ENCODE measurements at regions not wholly inside any gene's neighbourhood (a gene's known extent, or its start where the extent isn't known, plus 50 kb on each side); places are given as distances from the start of the nearest gene placed in this dataset.
A peak's percentile ranks its signal among the peaks of the same experiment; 100 is the strongest.

DNA sequence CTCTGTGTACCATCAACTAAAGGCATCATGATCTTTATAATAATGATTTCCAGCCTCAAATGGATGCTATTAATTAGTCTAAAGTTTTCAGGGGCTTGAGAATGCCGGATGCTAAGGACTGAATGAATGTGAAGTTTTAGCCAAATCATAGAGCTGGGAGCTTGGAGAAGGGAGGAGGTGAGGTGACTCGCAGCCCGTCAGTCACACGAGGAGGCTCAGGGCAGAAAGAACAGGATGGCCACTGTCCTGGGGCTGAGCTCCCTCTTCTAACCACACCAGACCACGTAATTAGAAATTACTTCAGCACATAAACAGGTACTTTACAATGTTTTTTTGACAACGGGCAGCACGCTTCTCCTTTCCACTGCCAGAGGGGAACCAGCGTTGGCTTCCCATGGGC lies 222.6 kb downstream of the NPR3 start:
- DNase-seq (ENCODE audit: low spot score) = no peak
- in situ Hi-C loops (cut with MboI; ENCODE audit: low sequenced_read_pairs, unreplicated experiment) = no loop called here
- TF ChIP-seq, protein P1, sequence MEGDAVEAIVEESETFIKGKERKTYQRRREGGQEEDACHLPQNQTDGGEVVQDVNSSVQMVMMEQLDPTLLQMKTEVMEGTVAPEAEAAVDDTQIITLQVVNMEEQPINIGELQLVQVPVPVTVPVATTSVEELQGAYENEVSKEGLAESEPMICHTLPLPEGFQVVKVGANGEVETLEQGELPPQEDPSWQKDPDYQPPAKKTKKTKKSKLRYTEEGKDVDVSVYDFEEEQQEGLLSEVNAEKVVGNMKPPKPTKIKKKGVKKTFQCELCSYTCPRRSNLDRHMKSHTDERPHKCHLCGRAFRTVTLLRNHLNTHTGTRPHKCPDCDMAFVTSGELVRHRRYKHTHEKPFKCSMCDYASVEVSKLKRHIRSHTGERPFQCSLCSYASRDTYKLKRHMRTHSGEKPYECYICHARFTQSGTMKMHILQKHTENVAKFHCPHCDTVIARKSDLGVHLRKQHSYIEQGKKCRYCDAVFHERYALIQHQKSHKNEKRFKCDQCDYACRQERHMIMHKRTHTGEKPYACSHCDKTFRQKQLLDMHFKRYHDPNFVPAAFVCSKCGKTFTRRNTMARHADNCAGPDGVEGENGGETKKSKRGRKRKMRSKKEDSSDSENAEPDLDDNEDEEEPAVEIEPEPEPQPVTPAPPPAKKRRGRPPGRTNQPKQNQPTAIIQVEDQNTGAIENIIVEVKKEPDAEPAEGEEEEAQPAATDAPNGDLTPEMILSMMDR (IDR thresholded peaks at IDR 0.05; ENCODE audit: borderline replicate concordance, control extremely low read depth, extremely low read depth, insufficient read depth, missing control alignments) = no peak

DNA sequence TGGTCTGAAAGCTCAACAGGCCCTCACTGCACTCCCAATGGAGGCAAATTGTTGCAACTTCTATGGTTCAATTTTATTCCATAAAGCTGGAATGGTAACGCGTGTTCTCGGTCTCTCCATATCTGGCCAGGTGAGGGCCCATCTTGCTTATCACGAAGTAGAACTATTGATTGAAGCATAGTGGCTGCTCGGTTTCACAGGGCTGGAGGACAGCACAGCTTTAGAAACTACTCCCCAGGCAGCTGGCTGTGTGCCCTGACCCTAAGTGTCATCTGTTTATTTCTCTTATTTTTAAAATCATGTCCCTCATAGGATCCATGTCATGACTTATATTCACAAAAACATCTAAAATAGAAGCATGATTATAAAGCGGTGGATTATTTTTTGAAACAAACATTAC lies 223.4 kb downstream of the NPR3 start:
- in situ Hi-C loops (cut with MboI; ENCODE audit: low sequenced_read_pairs, unreplicated experiment) = no loop called here
- TF ChIP-seq, protein P1 (IDR thresholded peaks at IDR 0.05; ENCODE audit: borderline replicate concordance, control extremely low read depth, extremely low read depth, insufficient read depth, missing control alignments) = no peak
- DNase-seq (ENCODE audit: low spot score) = no peak

DNA sequence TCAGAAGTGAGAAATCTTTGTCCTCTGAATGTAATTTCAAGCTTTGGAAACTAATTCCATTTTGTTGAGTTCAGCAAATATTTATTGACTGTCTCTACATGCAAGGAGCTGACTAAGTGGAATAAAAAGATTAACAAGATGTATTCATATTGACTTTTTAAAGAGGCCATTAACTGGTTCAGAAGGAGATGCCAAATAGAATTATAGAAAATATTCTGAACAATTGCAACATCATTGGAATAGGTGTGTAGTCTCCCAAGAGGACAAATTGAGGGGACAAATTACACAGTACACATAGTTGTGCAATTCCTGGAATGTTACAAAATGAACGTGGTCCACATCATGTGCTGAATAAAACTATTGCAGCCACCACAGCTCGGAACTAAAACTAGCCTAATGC lies 224.2 kb downstream of the NPR3 start:
- in situ Hi-C loops (cut with MboI; ENCODE audit: low sequenced_read_pairs, unreplicated experiment) = no loop called here
- no peak for DNase-seq (ENCODE audit: low spot score)
- TF ChIP-seq, protein P1 (IDR thresholded peaks at IDR 0.05; ENCODE audit: borderline replicate concordance, control extremely low read depth, extremely low read depth, insufficient read depth, missing control alignments) = no peak

DNA sequence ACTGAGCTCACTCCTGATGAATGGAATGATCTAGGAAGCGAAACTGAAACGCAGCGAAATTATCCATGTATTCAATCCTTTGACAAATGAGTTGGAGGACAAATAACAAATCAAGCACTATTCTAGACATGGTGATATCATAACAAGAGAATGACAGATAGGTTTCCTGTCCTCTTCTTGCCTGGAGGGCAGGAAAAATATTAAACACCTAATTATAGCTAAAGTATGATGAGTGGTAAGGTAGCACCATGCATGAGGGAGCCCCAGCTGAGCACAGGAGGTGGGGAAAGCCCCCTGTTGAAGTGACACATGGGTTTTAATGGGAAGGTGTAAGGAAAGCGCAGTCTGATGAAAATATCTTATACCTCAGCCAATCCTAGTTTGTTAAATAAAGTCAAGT lies 225.2 kb downstream of the NPR3 start:
- in situ Hi-C loops (cut with MboI; ENCODE audit: low sequenced_read_pairs, unreplicated experiment) = no loop called here
- TF ChIP-seq, protein P1 (IDR thresholded peaks at IDR 0.05; ENCODE audit: borderline replicate concordance, control extremely low read depth, extremely low read depth, insufficient read depth, missing control alignments) = no peak

DNA sequence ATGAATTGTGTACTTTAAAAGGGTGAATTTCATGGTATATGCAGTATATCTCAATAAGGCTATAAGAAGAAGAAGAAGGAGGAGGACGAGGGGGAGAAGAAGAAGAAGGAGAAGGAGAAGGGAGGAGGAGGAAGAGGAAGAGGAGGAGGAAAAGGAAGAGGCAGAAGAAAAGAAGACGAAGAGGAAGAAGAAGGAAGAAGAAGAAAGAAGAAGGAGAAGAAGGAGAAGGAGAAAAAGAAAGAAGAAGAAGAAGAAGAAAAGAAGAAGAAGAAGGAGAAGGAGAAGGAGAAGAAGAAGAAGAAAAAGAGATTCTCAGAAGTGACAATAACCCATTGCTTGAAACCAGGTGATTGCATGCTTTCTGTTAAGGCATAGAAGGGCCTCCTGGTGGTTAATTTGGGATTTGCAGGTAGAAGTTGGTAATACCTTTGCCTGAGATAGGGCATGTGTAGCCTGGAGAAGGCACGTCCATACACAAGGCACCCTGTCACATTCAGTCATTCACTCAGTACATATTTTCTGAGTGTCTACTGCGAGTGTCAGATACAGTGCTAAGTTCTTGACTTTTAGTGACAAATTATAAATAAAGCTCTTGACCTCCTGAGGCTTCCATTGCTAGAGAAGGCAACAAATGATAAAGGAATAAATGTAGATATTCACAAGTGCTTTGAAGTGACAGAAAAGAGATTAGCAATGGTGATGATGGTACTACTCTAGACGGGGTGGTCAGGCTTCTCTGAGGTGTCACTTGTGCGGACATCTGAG lies 231.3 kb downstream of the NPR3 start:
- in situ Hi-C loops (cut with MboI; ENCODE audit: low sequenced_read_pairs, unreplicated experiment) = no loop called here
- DNase-seq (ENCODE audit: low spot score) = peak; percentile 28
- TF ChIP-seq, protein P1 (IDR thresholded peaks at IDR 0.05; ENCODE audit: borderline replicate concordance, control extremely low read depth, extremely low read depth, insufficient read depth, missing control alignments) = peak; percentile 25

More for the DNA sequence above, 225.2 kb downstream of the NPR3 start:
- no peak for DNase-seq (ENCODE audit: low spot score)

DNA sequence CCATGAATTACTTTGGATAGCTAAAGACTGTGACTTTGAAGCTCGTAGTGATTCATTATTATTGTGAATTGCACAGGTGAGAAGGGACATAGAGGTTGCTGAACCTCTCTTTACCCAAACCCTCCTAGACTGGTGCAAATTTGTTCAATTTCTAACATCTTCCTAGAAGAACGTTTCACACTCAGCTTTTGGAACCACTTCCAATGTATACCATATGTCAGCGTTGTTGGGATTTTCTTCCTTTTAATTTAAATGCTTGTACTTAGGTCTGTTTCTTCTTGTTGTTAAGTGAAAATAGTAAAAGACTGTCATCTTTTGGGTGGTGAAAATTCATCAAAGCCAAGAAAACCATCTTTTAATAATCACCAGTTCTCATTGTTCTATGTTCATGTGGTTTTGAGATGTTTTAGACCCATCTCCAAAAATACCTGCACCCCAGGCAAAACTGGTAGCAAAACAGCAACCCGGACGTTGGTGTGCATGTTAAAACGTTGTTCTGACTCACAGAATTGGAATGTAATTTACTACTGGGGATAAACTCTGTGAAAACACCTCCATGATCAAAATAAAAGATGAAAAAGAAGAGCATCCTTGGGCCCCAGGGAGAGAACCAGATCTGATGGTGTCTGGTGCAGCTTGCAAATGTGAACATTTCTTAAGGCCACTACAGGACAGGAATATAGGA lies 238.3 kb downstream of the NPR3 start:
- in situ Hi-C loops (cut with MboI; ENCODE audit: low sequenced_read_pairs, unreplicated experiment) = no loop called here
- DNase-seq (ENCODE audit: low spot score) = no peak
- TF ChIP-seq, protein P1 (IDR thresholded peaks at IDR 0.05; ENCODE audit: borderline replicate concordance, control extremely low read depth, extremely low read depth, insufficient read depth, missing control alignments) = no peak
